NCI-H146 treated with DMSO at 0.1 percent for 48 hours (cell line): ENCODE measurements at regions not wholly inside any gene's neighbourhood (a gene's known extent, or its start where the extent isn't known, plus 50 kb on each side); places are given as distances from the start of the nearest gene placed in this dataset.

Source experiments
- DNase-seq: peaks from one replicate; lab custom pipeline; 2025; ENCODE audit not compliant: unreplicated experiment; lab: John Stamatoyannopoulos, UW

GRCh38 chr12:19709889-19710288, 270.6 kb downstream of the AEBP2 start:
- DNase-seq: no peak

GRCh38 chr12:19710811-19711793, 271.8 kb downstream of the AEBP2 start:
- DNase-seq: no peak

GRCh38 chr12:19712041-19712440, 272.7 kb downstream of the AEBP2 start:
- DNase-seq: no peak

- no peak for DNase-seq
Observed at GRCh38 chr12:19718401-19718800, 279.1 kb downstream of the AEBP2 start.

GRCh38 chr12:19719672-19720071, 280.4 kb downstream of the AEBP2 start:
- no peak for DNase-seq

- DNase-seq: no peak
Observed at GRCh38 chr12:19726122-19726521, 286.8 kb downstream of the AEBP2 start.

GRCh38 chr12:19726592-19726991, 287.3 kb downstream of the AEBP2 start:
- no peak for DNase-seq

GRCh38 chr12:19737019-19737418, 297.7 kb downstream of the AEBP2 start:
- DNase-seq: no peak

GRCh38 chr12:19739195-19739776, 300.0 kb downstream of the AEBP2 start:
- peak; percentile 54 for DNase-seq

- no peak for DNase-seq
Observed at GRCh38 chr12:19740472-19741131, 301.3 kb downstream of the AEBP2 start.

- no peak for DNase-seq
Observed at GRCh38 chr12:19741132-19741489, 301.8 kb downstream of the AEBP2 start.

- no peak for DNase-seq
Observed at GRCh38 chr12:19744705-19745218, 305.5 kb downstream of the AEBP2 start.

- DNase-seq: no peak
Observed at GRCh38 chr12:19746471-19746870, 307.2 kb downstream of the AEBP2 start.

GRCh38 chr12:19749906-19750574, 310.7 kb downstream of the AEBP2 start:
- DNase-seq: no peak

- DNase-seq: no peak
Observed at GRCh38 chr12:19751078-19751477, 311.8 kb downstream of the AEBP2 start.

- no peak for DNase-seq
Observed at GRCh38 chr12:19752712-19753111, 313.4 kb downstream of the AEBP2 start.

GRCh38 chr12:19755136-19755535, 315.8 kb downstream of the AEBP2 start:
- DNase-seq: no peak

- peak; percentile 68 for DNase-seq
Observed at GRCh38 chr12:19757317-19757877, 318.1 kb downstream of the AEBP2 start.

GRCh38 chr12:19759227-19759626, 319.9 kb downstream of the AEBP2 start:
- no peak for DNase-seq

- no peak for DNase-seq
Observed at GRCh38 chr12:19760611-19761010, 321.3 kb downstream of the AEBP2 start.

GRCh38 chr12:19761463-19761862, 322.2 kb downstream of the AEBP2 start:
- no peak for DNase-seq
